ENCODE measurements at regions not wholly inside any gene's neighbourhood (a gene's known extent, or its start where the extent isn't known, plus 50 kb on each side); places are given as distances from the start of the nearest gene placed in this dataset.

DNA sequence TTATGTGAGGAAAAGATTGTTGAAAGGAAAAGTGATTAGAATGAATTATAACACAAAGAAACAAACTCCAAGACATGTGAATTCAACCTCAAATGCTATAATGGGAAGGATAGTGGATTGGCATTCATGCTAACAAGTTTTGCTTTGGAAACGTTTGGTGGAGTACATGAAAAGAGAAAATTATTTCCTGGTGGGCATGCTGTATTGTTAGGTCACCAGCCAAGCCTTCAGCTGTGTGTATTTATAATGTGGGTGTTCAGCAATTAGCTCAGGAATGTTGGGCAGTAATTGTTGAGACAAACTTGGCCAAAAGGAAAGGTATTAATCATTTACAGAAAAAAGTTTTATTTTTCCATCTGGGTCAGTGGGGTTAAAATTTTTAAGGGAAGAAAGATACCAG is 198.9 kb upstream of the ARSJ start:
- Mint-ChIP-seq H3K27me3 (ENCODE audit: low read depth) (no peaks in the 10 kb centered on the region), H3K9me3 (peaks cover 40% of the 10 kb centered on the region), H3K4me3 (no peak overlapping the region), H3K27ac (no peak overlapping the region), H3K36me3 (peaks cover 27% of the 10 kb centered on the region), H3K4me1 (no peaks in the 10 kb centered on the region)
- ATAC-seq, result no peak
- TF ChIP-seq, protein P1, sequence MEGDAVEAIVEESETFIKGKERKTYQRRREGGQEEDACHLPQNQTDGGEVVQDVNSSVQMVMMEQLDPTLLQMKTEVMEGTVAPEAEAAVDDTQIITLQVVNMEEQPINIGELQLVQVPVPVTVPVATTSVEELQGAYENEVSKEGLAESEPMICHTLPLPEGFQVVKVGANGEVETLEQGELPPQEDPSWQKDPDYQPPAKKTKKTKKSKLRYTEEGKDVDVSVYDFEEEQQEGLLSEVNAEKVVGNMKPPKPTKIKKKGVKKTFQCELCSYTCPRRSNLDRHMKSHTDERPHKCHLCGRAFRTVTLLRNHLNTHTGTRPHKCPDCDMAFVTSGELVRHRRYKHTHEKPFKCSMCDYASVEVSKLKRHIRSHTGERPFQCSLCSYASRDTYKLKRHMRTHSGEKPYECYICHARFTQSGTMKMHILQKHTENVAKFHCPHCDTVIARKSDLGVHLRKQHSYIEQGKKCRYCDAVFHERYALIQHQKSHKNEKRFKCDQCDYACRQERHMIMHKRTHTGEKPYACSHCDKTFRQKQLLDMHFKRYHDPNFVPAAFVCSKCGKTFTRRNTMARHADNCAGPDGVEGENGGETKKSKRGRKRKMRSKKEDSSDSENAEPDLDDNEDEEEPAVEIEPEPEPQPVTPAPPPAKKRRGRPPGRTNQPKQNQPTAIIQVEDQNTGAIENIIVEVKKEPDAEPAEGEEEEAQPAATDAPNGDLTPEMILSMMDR (IDR thresholded peaks at IDR 0.05), result no peak
- TF ChIP-seq, protein P2, sequence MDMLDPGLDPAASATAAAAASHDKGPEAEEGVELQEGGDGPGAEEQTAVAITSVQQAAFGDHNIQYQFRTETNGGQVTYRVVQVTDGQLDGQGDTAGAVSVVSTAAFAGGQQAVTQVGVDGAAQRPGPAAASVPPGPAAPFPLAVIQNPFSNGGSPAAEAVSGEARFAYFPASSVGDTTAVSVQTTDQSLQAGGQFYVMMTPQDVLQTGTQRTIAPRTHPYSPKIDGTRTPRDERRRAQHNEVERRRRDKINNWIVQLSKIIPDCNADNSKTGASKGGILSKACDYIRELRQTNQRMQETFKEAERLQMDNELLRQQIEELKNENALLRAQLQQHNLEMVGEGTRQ (CRISPR knock-in tag; IDR thresholded peaks at IDR 0.05), result no peak
- TF ChIP-seq ZNF317 (CRISPR knock-in tag; IDR thresholded peaks at IDR 0.05; ENCODE audit: borderline replicate concordance, low read depth) (no peak), GRHL2 (CRISPR knock-in tag; IDR thresholded peaks at IDR 0.05; ENCODE audit: insufficient replicate concordance, severe bottlenecking) (no peak), CREB1 (CRISPR knock-in tag; IDR thresholded peaks at IDR 0.05) (no peak), KAT7 (CRISPR knock-in tag; IDR thresholded peaks at IDR 0.05; ENCODE audit: borderline replicate concordance) (no peak), SMAD3 (CRISPR knock-in tag; IDR thresholded peaks at IDR 0.05; ENCODE audit: borderline replicate concordance) (no peak), IRF2 (CRISPR knock-in tag; IDR thresholded peaks at IDR 0.05; ENCODE audit: borderline replicate concordance, low read depth) (no peak), ATF1 (CRISPR knock-in tag; IDR thresholded peaks at IDR 0.05) (no peak), SP1 (CRISPR knock-in tag; conservative IDR thresholded peaks at IDR 0.05) (no peak), NFATC4 (CRISPR knock-in tag; IDR thresholded peaks at IDR 0.05) (no peak), HMGA2 (CRISPR knock-in tag; IDR thresholded peaks at IDR 0.05) (no peak), TCF7 (CRISPR knock-in tag; IDR thresholded peaks at IDR 0.05; ENCODE audit: low read depth) (no peak)
- TF ChIP-seq, protein P3, sequence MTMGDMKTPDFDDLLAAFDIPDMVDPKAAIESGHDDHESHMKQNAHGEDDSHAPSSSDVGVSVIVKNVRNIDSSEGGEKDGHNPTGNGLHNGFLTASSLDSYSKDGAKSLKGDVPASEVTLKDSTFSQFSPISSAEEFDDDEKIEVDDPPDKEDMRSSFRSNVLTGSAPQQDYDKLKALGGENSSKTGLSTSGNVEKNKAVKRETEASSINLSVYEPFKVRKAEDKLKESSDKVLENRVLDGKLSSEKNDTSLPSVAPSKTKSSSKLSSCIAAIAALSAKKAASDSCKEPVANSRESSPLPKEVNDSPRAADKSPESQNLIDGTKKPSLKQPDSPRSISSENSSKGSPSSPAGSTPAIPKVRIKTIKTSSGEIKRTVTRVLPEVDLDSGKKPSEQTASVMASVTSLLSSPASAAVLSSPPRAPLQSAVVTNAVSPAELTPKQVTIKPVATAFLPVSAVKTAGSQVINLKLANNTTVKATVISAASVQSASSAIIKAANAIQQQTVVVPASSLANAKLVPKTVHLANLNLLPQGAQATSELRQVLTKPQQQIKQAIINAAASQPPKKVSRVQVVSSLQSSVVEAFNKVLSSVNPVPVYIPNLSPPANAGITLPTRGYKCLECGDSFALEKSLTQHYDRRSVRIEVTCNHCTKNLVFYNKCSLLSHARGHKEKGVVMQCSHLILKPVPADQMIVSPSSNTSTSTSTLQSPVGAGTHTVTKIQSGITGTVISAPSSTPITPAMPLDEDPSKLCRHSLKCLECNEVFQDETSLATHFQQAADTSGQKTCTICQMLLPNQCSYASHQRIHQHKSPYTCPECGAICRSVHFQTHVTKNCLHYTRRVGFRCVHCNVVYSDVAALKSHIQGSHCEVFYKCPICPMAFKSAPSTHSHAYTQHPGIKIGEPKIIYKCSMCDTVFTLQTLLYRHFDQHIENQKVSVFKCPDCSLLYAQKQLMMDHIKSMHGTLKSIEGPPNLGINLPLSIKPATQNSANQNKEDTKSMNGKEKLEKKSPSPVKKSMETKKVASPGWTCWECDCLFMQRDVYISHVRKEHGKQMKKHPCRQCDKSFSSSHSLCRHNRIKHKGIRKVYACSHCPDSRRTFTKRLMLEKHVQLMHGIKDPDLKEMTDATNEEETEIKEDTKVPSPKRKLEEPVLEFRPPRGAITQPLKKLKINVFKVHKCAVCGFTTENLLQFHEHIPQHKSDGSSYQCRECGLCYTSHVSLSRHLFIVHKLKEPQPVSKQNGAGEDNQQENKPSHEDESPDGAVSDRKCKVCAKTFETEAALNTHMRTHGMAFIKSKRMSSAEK (CRISPR knock-in tag; IDR thresholded peaks at IDR 0.05; ENCODE audit: borderline replicate concordance), result no peak
- TF ChIP-seq, protein P4, sequence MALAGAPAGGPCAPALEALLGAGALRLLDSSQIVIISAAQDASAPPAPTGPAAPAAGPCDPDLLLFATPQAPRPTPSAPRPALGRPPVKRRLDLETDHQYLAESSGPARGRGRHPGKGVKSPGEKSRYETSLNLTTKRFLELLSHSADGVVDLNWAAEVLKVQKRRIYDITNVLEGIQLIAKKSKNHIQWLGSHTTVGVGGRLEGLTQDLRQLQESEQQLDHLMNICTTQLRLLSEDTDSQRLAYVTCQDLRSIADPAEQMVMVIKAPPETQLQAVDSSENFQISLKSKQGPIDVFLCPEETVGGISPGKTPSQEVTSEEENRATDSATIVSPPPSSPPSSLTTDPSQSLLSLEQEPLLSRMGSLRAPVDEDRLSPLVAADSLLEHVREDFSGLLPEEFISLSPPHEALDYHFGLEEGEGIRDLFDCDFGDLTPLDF (CRISPR knock-in tag; IDR thresholded peaks at IDR 0.05), result no peak
- TF ChIP-seq, protein P5, sequence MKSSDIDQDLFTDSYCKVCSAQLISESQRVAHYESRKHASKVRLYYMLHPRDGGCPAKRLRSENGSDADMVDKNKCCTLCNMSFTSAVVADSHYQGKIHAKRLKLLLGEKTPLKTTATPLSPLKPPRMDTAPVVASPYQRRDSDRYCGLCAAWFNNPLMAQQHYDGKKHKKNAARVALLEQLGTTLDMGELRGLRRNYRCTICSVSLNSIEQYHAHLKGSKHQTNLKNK (CRISPR knock-in tag; IDR thresholded peaks at IDR 0.05), result no peak
- no peak for DNase-seq (ENCODE audit: low spot score)
- ChIA-PET CTCF (no interaction called here), POLR2A (no interaction called here)

DNA sequence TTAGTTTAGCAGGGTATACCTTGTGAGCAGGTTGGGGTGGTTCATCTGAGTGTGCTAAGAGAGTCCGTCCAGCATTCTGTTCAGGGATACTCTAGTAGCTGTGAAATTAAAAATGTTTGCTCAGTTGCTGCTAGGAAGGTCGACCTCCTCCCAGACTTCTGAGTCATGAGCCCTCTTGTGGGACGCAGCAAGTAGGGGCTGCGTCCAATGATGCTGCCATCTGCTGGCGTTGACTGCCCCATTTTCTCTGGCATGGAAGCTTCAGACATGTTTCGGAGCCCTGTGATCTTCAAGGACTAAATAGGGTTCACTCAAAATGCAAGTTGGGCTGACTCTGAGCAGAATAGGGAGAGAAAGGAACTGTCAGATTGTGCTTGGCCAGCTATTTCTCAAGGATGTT is 201.0 kb upstream of the ARSJ start:
- Mint-ChIP-seq H3K36me3 (peaks cover 39% of the 10 kb centered on the region), H3K9me3 (peaks cover 47% of the 10 kb centered on the region), H3K27me3 (ENCODE audit: low read depth) (no peaks in the 10 kb centered on the region), H3K27ac (no peak overlapping the region), H3K4me1 (no peaks in the 10 kb centered on the region), H3K4me3 (no peak overlapping the region)
- DNase-seq (ENCODE audit: low spot score) (peak; percentile 70), ATAC-seq (peak; percentile 99)
- TF ChIP-seq, protein P6, sequence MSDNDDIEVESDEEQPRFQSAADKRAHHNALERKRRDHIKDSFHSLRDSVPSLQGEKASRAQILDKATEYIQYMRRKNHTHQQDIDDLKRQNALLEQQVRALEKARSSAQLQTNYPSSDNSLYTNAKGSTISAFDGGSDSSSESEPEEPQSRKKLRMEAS (CRISPR knock-in tag; IDR thresholded peaks at IDR 0.05), result no peak
- ChIA-PET CTCF (interaction anchor here (0.5 to 1.1 kb wide), 3 partner anchors 31 to 197 kb away, joined by 3 to 4 read pairs (median 3); no protein-coding TSS in a partner anchor), POLR2A (no interaction called here)

Data from WTC11 (cell line).